ENCODE measurements at regions not wholly inside any gene's neighbourhood (a gene's known extent, or its start where the extent isn't known, plus 50 kb on each side); places are given as distances from the start of the nearest gene placed in this dataset.

GRCh38 chr1:163633366-163633765 is 311.6 kb downstream of the NUF2 start:
- TF ChIP-seq EZH2 (IDR thresholded peaks at IDR 0.05; ENCODE audit: insufficient read depth, poor library complexity, severe bottlenecking) (no peak), EZH2phosphoT487 (IDR thresholded peaks at IDR 0.05; ENCODE audit: insufficient read depth, low read depth) (no peak)
